ENCODE measurements at regions not wholly inside any gene's neighbourhood (a gene's known extent, or its start where the extent isn't known, plus 50 kb on each side); places are given as distances from the start of the nearest gene placed in this dataset.
A peak's percentile ranks its signal among the peaks of the same experiment; 100 is the strongest.

DNA sequence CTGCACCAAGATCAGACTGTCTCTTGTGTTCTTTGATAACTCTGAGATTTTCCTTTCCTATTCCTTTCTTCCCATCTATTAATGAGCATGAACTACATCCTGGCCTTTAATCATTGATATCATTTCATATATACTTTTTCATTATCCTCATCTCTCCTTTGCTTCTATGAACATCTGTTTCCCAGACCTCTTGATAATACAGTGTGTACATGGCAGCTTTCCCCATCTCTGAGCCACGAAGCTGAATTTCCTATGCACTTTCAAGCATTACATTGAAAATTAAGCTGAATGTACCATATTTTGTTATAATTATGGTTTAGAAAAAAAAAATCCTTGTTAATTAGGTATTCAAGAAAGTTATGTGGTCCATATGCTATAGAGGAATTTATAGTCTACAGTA, 60.9 kb upstream of the CREB5 start:
- Mint-ChIP-seq H3K36me3 (ENCODE audit: unreplicated experiment) (no peaks in the 10 kb centered on the region), H3K27me3 (ENCODE audit: unreplicated experiment) (no peaks in the 10 kb centered on the region), H3K9me3 (ENCODE audit: unreplicated experiment) (no peaks in the 10 kb centered on the region), H3K4me1 (ENCODE audit: unreplicated experiment) (peaks cover 45% of the 10 kb centered on the region), H3K4me3 (ENCODE audit: unreplicated experiment) (no peak overlapping the region), H3K27ac (ENCODE audit: unreplicated experiment) (no peak overlapping the region)
- TF ChIP-seq, protein P1, sequence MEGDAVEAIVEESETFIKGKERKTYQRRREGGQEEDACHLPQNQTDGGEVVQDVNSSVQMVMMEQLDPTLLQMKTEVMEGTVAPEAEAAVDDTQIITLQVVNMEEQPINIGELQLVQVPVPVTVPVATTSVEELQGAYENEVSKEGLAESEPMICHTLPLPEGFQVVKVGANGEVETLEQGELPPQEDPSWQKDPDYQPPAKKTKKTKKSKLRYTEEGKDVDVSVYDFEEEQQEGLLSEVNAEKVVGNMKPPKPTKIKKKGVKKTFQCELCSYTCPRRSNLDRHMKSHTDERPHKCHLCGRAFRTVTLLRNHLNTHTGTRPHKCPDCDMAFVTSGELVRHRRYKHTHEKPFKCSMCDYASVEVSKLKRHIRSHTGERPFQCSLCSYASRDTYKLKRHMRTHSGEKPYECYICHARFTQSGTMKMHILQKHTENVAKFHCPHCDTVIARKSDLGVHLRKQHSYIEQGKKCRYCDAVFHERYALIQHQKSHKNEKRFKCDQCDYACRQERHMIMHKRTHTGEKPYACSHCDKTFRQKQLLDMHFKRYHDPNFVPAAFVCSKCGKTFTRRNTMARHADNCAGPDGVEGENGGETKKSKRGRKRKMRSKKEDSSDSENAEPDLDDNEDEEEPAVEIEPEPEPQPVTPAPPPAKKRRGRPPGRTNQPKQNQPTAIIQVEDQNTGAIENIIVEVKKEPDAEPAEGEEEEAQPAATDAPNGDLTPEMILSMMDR (IDR thresholded peaks at IDR 0.05) = no peak
- DNase-seq (ENCODE audit: extremely low spot score, unreplicated experiment) = no peak

- Mint-ChIP-seq H3K27me3 (ENCODE audit: unreplicated experiment) (no peaks in the 10 kb centered on the region), H3K4me1 (ENCODE audit: unreplicated experiment) (peaks cover 42% of the 10 kb centered on the region), H3K4me3 (ENCODE audit: unreplicated experiment) (no peak overlapping the region), H3K36me3 (ENCODE audit: unreplicated experiment) (no peaks in the 10 kb centered on the region), H3K27ac (ENCODE audit: unreplicated experiment) (peak overlapping the region; percentile 36), H3K9me3 (ENCODE audit: unreplicated experiment) (no peaks in the 10 kb centered on the region)
- TF ChIP-seq, protein P1 (IDR thresholded peaks at IDR 0.05) = no peak
- no peak for DNase-seq (ENCODE audit: extremely low spot score, unreplicated experiment)
These were observed 57.5 kb upstream of the CREB5 start for GRCh38 chr7:28354601-28355402.

GRCh38 chr7:28355635-28356319, 56.5 kb upstream of the CREB5 start:
- no peak for DNase-seq (ENCODE audit: extremely low spot score, unreplicated experiment)
- Mint-ChIP-seq H3K9me3 (ENCODE audit: unreplicated experiment) (no peaks in the 10 kb centered on the region), H3K36me3 (ENCODE audit: unreplicated experiment) (no peaks in the 10 kb centered on the region), H3K4me1 (ENCODE audit: unreplicated experiment) (peaks cover 42% of the 10 kb centered on the region), H3K4me3 (ENCODE audit: unreplicated experiment) (no peak overlapping the region), H3K27me3 (ENCODE audit: unreplicated experiment) (no peaks in the 10 kb centered on the region), H3K27ac (ENCODE audit: unreplicated experiment) (no peak overlapping the region)
- TF ChIP-seq, protein P1 (IDR thresholded peaks at IDR 0.05) = no peak

GRCh38 chr7:28356619-28357018, 55.7 kb upstream of the CREB5 start:
- Mint-ChIP-seq H3K36me3 (ENCODE audit: unreplicated experiment) (no peaks in the 10 kb centered on the region), H3K4me1 (ENCODE audit: unreplicated experiment) (peaks cover 45% of the 10 kb centered on the region), H3K9me3 (ENCODE audit: unreplicated experiment) (no peaks in the 10 kb centered on the region), H3K4me3 (ENCODE audit: unreplicated experiment) (no peak overlapping the region), H3K27me3 (ENCODE audit: unreplicated experiment) (no peaks in the 10 kb centered on the region), H3K27ac (ENCODE audit: unreplicated experiment) (no peak overlapping the region)
- TF ChIP-seq, protein P1 (IDR thresholded peaks at IDR 0.05) = no peak
- no peak for DNase-seq (ENCODE audit: extremely low spot score, unreplicated experiment)

DNA sequence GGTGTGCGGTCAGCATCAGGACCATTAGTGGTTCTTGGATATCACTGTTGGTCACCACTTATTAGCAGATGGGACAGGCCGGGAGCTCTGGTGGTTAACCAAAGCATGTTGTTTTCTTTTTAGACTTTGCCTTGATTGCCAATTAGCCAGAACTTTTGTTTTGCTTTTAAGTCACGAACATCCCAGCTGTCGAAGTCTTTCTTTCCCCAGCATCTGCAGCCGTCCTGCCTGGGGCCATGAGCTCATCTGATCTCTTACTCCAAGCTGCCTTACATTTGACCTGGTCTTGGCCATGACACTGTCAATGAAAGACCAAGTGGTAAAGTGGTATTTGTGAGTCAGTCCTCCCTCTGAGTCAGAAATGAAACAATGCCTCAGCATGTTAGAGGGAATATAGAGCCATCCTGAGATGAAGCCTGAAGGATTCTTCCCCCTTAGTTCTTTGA, 53.9 kb upstream of the CREB5 start:
- peaks cover 48% of the 10 kb centered on the region for H3K4me1 Mint-ChIP-seq (ENCODE audit: unreplicated experiment)
- no peaks in the 10 kb centered on the region for H3K27me3 Mint-ChIP-seq (ENCODE audit: unreplicated experiment)
- no peaks in the 10 kb centered on the region for H3K36me3 Mint-ChIP-seq (ENCODE audit: unreplicated experiment)
- H3K4me3 Mint-ChIP-seq (ENCODE audit: unreplicated experiment) = no peak overlapping the region
- H3K27ac Mint-ChIP-seq (ENCODE audit: unreplicated experiment) = peak overlapping the region; percentile 14
- TF ChIP-seq, protein P1 (IDR thresholded peaks at IDR 0.05) = no peak
- no peak for DNase-seq (ENCODE audit: extremely low spot score, unreplicated experiment)
- H3K9me3 Mint-ChIP-seq (ENCODE audit: unreplicated experiment) = no peaks in the 10 kb centered on the region
